NCI-H748 (cell line): ENCODE measurements at regions not wholly inside any gene's neighbourhood (a gene's known extent, or its start where the extent isn't known, plus 50 kb on each side); places are given as distances from the start of the nearest gene placed in this dataset.

Source experiments
- DNase-seq: peaks from one replicate; lab custom pipeline; 2025; ENCODE audit not compliant: unreplicated experiment; lab: John Stamatoyannopoulos, UW

DNA sequence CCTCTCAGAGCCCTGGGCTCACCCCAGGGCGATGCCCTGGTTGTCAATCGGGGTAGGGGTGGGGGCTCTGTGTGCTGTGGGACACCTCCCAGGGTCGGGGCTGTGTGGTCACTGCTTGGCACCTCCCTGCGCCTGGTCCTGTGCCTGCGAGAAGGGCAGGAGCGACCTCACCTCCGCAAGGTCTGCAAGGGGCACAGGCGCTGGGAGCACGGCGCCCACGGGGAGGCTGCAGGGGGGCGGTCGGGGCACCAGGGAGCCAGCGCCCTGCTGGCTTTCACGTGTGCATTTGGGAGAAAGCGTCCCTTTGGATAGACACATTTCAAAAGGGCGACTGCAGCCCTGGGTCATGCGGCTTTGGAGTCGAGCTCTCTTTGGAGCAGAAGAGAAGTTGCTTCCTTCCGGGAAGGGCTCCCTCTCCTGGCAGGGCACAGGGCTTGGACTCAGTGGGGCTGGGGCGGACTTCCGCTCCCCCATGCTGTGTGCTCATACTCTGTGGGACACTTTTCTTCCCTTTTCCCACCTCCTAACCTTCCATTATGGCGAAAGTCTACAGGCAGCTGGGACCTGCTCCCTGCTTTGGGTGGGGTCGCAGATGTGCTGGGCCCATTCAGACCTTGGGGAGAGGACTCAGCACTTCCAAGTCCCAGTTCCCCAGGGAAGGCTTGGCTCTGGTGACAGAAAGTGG is 52.9 kb upstream of the SLC28A3 start:
- no peak for DNase-seq

- no peak for DNase-seq
Observed at GRCh38 chr9:84394036-84394435, 53.5 kb upstream of the SLC28A3 start.

DNA sequence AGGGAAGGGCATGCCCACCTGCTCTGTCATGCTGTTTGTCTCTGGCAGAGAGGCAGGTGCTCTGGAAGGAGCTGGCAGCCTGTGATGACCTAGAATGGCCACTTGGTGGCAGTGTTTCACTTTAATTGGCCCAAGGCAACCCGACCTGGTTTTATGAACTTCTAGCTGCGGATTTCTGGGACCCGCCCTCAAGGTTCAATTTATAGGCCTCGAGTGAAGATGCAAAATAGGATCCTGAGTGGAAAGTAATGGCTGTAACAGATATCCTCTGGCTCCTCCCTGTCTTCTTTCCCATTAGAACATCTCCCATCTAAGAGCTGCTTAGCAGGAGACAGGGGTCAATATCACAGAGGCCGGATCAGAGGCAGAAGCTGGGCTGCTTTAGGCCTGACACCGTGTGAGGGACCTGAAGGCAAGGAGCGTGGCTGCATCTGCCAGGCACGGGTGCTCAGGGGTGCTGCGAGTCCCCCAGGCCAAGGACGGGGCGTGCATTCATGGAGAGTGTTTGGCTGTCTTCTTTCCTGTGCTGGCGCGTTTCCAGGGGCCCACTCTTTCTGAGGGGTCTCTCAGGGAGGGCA is 56.7 kb upstream of the SLC28A3 start:
- peak; percentile 75 for DNase-seq

GRCh38 chr9:84397822-84398221 is 57.3 kb upstream of the SLC28A3 start:
- no peak for DNase-seq

- DNase-seq, result no peak
Observed at GRCh38 chr9:84402517-84402916, 62.0 kb upstream of the SLC28A3 start.

DNA sequence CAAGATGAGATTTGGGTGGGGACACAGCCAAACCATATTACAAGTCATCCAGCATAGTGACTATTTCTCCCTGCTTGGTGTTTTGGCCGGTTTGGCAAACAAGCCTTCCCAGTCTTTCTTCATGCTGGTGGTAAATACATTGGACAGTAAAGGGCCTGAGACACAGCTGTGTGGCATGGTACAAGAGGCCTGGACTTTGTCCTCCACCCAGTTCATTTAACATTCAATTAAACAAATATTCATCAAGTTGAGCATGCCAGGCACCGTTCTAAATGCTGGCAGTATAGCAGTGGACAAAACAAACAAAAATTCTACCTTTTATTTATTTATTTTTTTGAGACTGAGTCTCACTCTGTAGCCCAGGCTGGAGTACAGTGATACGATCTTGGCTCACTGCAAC is 62.7 kb upstream of the SLC28A3 start:
- no peak for DNase-seq

- DNase-seq, result peak; percentile 10
Observed at GRCh38 chr9:84404095-84404686, 63.6 kb upstream of the SLC28A3 start.

DNA sequence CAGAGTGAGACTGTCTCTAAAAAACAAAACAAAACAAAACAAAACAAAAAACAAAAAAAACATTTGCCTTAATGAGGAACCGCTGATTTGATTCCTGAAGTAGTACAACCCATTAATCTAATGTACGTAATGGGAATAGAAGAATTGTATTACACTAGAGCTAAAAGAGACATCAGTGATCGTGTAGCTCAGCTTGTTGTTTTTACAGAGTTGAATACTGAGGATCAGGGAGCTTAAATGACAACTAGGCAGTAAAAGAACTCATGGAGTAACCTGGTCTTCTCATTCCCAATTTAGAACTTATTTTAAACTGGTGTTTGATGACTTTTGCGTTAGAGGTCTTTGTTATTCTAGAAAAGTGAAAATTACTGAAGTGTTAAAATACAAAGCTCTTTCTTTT is 65.1 kb upstream of the SLC28A3 start:
- DNase-seq, result no peak

- no peak for DNase-seq
Observed at GRCh38 chr9:84408416-84408815, 67.9 kb upstream of the SLC28A3 start.

- DNase-seq, result no peak
Observed at GRCh38 chr9:84411683-84412267, 71.2 kb upstream of the SLC28A3 start.

GRCh38 chr9:84412654-84413053 is 72.1 kb upstream of the SLC28A3 start:
- no peak for DNase-seq

- no peak for DNase-seq
Observed at GRCh38 chr9:84413301-84413700, 72.7 kb upstream of the SLC28A3 start.

GRCh38 chr9:84419031-84419602 is 78.6 kb upstream of the SLC28A3 start:
- no peak for DNase-seq

DNA sequence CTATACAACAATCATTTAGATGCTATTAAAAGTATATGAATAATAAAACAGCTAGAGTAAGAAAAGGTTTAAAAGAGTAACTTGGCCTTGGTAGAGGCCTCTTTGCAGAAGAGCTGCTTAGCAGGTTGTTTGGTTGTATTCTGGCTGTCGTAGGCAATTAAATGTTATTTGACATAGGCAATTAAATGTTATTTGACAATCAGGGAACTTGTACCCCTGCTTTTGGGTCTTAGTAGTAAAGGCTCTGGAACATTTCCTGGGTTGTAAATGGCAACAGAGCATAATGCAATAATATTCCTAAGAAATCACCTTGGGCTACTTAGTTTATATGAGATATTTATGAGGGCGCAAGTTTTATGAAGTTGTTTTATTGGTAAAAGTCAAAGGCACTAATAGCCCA is 84.4 kb upstream of the SLC28A3 start:
- DNase-seq, result peak; percentile 6

GRCh38 chr9:84432746-84433145 is 92.2 kb upstream of the SLC28A3 start:
- no peak for DNase-seq

DNA sequence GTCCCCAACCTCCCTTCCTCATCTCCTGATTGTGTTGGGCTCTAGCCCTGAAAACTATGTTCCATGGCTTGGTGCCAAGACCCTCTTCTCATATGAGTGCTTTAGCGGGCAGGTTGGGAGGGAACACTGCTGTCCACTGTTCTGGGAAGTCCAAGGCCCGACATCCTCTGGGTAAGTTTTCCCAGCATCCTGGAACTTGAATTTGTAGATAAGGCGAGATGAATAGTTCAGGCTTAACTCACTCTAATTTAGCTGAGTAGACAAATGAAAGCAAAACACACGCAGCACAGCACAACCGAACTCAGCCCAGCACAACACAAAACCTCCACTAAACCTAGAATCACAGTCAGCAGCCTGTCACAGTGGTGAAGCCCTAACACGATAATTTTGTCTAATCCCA is 95.3 kb upstream of the SLC28A3 start:
- peak; percentile 31 for DNase-seq

- no peak for DNase-seq
Observed at GRCh38 chr9:84436386-84437109, 96.0 kb upstream of the SLC28A3 start.

DNA sequence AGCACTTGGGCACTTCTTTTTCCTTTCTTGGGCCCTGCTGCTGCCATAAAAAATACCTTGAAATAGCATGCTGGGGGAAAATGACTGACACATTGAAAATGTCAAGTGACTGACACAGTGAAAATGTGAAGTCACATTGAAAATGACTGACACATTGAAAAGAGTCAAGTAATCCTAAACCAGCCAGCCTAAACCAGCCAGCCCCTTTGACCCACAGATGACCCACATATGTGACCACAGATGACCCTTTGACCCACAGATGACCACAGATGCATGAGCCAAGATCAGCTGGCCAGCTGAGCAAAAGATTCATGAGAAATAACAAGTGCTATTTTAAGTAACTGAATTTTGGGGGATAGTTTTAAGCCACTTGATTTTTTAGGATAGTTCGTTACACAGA is 97.8 kb upstream of the SLC28A3 start:
- DNase-seq, result no peak

DNA sequence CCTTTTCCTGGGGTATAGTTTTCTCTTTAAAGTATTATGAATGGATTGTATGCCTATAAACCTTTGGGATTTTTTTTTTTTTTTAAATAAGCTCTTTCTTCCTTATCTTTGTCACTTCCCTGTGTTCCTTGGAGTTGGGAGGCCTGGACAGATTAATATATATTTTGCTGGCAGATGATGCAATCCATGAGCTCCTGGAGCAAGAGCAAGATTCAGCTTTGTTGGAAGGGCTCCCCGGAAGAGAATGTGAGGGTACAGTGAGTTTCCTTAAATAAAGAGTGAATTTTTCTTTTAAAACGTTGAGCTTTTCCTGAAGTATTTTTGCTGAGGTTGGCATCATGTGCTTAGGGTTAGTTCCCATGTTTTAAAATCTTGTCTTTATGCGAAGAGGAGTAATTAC is 98.7 kb upstream of the SLC28A3 start:
- DNase-seq, result no peak

DNA sequence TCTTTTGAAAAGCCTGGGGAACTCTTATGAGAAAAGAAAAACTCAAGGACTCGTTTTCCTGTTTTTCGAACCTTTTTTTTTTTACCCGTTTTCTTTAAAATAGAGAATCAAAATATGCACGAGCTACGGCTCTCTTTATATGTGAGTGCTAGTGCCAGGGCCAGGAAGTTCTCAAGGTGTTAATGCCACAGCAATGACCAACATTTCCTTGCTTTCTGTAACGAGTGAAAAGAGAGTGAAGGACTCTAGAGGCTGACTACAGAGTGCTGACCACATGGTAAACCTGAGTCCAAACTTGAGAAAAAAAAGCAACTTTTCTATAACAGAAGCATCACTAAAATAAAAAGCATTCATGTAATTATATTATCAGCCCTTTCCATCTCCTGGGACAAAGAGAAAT is 102.2 kb upstream of the SLC28A3 start:
- DNase-seq, result no peak

GRCh38 chr9:84445737-84446136 is 105.2 kb upstream of the SLC28A3 start:
- DNase-seq, result no peak
